CD4-positive, alpha-beta T cell treated with Interferon alpha-2 for 1 hour (primary cell): ENCODE measurements at regions not wholly inside any gene's neighbourhood (a gene's known extent, or its start where the extent isn't known, plus 50 kb on each side); places are given as distances from the start of the nearest gene placed in this dataset.
"Not testable (repeated sequence)": the region's sequence is repeated elsewhere in the genome, so short reads cannot be mapped to it uniquely, and the experiment has no call there.

Experiments used
- DNase-seq, 2 donors: peaks; one replicate each; pipeline ENCODE4 v3.0.0-alpha.2; 2020 to 2022

DNA sequence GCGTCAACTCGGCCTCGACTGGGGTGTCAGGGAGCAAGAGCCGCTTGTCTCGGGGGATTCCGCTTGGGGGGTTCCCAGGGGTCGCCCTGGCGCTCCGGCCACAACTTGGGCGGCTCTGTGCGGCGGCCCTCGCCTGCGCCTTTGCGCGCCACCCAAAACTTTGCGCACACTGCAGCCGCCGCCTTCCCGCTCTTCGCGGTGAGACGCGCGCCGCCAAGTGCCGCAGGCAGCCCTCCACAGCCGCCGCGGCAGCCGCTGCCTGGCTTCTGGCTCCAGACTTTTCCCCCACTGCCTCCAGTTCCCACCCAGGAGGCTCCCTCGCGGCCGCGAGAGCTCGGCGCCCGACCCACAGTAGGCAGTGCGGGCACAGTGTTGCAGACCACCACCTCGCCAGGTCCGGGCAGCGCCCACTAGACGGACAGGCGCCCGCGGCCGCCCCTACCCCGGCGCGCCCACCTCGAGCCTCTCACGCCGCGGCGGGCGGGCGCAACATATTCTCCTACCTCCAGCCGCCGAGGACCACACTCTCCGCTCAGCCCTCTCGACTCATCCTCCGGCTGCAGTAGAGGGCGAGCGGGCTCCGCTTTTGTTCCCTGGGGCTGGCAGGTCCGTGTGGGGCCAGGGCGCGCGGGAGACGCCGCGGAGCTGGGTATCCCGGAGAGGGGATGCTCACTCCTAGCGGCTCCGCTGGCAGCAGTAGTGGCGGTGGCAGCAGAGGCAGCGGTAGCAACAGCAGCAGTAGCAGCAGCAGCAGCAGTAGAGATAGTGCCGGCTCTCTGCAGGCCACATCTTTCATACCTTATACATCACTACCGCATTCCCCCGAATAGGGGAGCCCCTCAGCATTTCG is 296.6 kb downstream of the OMA1 start:
- DNase-seq: no peak

- DNase-seq: no peak
Observed at GRCh38 chr1:58249388-58249736, 297.2 kb downstream of the OMA1 start.

DNA sequence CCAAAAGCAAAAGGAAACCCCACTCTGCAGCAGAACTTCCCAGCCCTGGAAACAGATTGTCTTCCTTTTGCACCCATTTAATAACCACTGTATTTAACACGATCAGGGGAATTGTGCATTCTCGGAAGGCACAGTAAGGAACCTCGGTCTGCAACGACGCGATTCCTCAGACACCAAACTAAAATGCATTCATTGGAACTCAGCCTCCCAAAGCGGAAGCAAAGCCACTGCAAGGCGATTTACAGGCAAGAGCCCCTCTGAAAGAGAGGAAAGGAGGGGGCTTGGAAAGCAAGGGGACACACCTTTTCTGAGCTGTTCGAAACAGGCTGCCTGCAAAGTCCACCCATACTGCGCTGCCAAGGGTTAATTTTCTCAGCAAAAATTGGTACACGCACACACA is 297.7 kb downstream of the OMA1 start:
- no peak for DNase-seq

DNA sequence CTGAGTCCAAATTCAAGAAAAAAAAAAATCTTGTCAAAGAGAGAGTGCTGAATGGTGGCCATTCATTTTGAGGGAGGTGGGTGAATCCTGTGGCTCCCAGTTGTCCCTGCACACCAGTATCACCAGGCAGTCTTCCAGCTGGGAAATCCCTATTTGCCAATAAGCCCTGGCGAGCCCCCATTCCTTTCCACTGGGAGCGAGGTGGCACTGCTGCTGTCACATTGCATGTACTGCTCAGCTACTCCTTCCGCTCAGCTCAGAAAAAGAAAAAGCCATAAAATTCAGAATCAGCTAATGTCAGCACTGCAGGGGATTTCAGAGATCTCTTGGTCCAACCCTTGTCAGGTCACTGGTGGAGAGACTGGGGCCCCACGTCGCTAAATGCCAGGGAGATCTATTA is 298.5 kb downstream of the OMA1 start:
- no peak for DNase-seq

DNA sequence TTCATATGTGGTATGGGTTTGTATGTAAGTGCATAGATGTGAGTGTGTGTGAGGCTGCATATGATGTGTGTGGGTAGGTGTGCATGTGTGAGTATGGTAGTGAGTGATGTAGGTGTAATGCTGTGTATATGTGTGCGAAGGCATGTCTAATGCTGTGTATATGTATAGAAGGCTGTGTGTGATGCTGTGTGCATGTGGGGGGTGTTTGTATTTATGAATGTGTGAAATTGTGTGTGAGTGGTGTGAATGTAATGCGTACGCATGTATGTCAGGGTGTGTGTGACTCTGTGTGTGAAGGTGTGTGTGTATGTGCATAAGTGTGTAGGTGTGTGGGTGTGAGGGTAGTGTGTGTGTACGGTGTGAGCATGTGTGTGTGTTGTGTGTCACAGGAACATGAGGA is 300.0 kb downstream of the OMA1 start:
- no peak for DNase-seq

DNA sequence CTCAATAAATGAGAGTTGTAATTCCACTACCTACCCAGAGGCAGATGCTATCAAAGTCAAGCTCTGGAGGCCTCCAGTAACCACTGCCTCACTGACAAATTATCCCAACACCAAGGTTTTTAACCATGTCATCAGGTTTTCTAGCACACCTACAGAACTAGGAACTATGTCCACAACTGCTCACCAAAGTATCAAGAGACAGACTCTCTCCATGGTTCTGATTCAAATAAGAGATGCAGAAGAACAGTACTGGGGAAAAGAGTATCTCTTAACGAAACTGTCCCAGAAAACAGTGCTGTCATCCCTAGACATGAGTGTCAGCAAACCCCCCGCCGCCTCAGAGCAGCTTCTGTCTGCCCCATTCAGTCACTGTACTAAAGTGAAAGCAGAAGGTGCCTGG is 301.7 kb downstream of the OMA1 start:
- DNase-seq: no peak

- DNase-seq: no peak
Observed at GRCh38 chr1:58238846-58239245, 307.7 kb downstream of the OMA1 start.

- DNase-seq: no peak
Observed at GRCh38 chr1:58233729-58234128, 312.8 kb downstream of the OMA1 start.

- DNase-seq: no peak
Observed at GRCh38 chr1:58231204-58231603, 315.3 kb downstream of the OMA1 start.

GRCh38 chr1:58227604-58228003 is 318.9 kb downstream of the OMA1 start:
- DNase-seq: no peak

GRCh38 chr1:58223522-58223921 is 323.0 kb downstream of the OMA1 start:
- no peak for DNase-seq

- DNase-seq: no peak
Observed at GRCh38 chr1:58220836-58221472, 325.6 kb downstream of the OMA1 start.

- not testable (repeated sequence) for DNase-seq
Observed at GRCh38 chr1:58216169-58216568, 330.4 kb downstream of the OMA1 start.

DNA sequence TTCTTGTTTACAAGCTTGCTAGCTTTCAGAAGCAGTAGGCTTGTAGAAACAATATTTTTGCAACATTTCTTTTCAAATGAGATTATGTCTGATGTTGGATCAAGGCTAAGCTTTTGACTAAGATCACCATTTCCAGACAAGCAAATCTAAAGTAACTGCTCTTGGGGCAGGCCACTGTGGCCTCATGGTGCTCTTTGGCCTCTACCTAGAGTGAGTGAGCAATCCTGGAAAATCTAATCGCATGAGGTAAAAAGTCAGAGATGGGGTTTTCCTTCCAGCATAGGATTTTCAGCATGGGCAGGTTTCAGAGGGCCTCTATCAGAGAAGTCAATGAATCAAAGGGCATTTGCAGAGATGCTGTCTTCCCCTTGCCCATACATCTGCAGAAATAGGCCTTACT is 331.9 kb downstream of the OMA1 start:
- DNase-seq: no peak

DNA sequence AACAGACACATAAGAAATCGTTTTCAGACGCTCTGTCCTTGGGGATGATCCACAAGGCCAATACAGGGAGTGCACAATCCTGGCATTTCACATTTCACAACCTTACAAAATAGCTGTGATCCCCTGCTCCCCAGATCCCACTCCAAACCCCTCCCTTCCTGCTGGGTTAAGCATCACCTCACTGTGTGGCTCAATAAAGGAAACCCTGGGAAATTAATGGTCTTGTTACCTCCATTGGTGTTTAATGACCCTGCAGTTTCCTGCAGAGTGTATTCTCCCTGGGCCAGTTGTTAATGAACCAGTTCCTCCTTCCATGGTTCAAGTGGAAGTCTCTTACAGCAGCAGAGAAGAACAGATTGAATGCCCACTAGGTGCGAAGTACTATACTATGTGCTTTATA is 334.7 kb downstream of the OMA1 start:
- DNase-seq: no peak

DNA sequence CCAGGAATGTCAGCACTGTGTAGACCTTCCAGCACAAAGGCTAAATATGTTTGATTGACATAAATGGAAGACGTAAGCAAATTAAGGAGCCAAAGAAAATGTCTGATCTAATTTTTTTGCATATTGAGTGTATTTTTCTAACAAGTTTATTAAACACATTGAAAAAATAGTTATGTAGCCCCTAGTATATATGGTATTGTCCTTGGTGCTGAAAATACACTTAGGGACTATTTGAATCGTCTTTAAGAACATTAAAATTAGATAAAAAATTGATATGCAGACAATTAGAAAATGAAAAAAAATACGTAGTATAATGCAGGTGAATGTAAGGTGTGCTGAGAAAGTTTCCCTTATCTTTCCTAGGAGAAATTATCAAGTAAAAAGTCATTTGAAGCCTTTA is 337.0 kb downstream of the OMA1 start:
- no peak for DNase-seq

DNA sequence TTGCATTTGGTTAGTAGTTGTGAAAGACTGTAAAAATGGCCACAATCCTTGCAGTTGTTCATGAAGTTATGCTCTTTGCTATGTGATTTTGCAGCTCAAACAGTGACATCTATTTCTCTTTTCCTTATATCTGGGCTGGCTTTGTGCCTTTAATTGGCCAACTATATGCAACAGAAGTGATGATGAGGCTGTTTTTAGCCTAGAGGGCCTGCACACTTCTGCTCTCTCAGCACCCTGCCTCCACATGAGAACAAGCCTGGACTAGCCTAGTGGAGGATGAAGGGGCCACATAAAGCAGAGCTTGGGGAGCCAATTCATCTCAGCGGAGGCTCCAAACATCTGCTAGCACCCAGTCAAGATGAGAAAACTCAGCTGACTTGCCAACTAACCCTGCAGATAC is 339.8 kb downstream of the OMA1 start:
- no peak for DNase-seq

GRCh38 chr1:58204284-58204683 is 342.2 kb downstream of the OMA1 start:
- DNase-seq: no peak

DNA sequence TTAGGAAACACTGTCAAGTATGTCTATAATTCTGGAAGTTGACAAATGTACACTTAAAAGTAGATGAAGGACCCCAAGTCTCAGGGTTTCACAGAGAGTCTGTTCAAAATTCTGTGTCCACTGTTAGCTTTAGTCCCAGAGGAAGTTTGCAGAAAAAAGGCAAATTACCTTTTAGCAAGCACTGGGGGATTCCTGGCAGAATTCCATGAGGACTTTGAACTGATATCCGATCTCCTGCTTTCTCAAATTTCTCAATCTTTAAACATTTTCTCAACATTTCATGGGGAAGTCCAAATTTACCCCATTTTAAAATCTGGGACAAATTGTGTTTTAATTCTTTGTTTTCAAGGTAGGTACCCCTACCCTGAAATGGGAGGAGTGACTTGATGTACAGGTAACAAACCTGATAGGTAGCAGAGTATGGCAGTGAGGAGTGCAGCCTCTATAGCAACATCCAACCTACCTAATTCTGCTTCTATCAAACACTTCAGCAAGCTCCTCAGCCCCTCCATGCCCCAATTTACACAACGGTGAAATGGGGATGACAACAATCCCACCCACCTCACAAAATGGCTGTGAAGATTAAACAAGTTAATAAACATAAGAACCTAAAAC is 344.9 kb downstream of the OMA1 start:
- no peak for DNase-seq

- no peak for DNase-seq
Observed at GRCh38 chr1:58200437-58200836, 346.1 kb downstream of the OMA1 start.

- no peak for DNase-seq
Observed at GRCh38 chr1:58197811-58198210, 348.7 kb downstream of the OMA1 start.

DNA sequence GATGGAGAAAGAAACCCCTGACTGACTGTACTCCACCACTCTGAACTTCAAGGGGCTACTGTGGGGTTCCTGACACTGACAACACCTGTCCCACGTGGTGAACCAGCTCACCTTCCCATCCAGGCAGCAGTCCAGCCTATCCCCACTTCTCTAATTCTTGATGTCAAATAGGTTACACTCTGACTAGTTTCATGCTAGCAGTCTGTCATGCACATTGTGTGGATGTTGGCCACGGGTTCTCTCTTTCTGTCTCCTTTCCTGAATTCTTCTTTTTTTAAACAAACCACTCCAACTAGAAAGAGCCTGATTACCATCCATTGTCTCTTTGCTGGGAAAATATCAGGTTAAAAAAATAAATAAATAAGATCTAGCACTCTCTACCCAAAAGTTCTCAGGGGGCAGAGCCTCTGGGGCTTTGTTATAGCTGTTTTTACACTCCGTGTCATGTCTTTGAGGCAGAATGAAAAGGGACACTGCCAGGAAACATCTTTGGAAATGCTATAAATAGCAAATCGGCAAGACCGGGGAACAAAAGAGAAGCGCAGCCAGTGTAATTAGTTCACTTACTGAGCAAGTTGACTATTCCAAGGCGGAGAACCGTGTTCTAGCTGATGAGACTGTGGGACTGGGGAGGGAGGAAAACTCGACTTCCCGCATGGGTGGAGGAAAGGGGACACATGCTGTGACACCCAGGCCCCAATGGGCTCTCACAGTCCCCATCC is 356.1 kb downstream of the OMA1 start:
- DNase-seq: no peak

- DNase-seq: no peak
Observed at GRCh38 chr1:58189453-58189852, 357.1 kb downstream of the OMA1 start.

DNA sequence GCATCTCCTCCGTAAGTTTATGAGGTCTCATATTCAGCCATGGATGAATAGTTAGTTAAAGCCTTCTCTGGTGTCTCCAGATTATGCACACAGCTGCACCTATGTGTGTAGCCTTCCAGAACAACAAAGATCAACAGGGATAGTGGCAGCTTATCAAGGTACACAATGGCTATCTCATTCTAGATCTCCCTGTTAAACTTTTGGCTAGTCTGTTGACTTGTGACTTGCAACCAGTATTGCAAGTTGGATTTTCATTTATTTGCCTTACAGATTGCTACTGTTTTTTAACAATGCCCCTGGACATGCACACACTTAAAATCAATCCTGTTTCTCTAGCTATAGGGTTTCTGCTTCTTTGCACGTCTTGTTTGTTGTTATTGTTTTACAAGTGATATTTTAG is 363.2 kb downstream of the OMA1 start:
- DNase-seq: no peak
